Heart right ventricle (tissue), 16 donors: ENCODE measurements at regions not wholly inside any gene's neighbourhood (a gene's known extent, or its start where the extent isn't known, plus 50 kb on each side); places are given as distances from the start of the nearest gene placed in this dataset.

ENCODE experiments used
- ATAC-seq, 8 donors: fragments of 200-7000 bp; cut with Tn5 transposase; one replicate each; pipeline ENCODE4 v1.9.1; 2020; ENCODE audit warnings: mild to moderate bottlenecking in 8 of 8, moderate library complexity in 8 of 8, moderate number of reproducible peaks in 1 of 8
- DNase-seq, 2 donors: peaks; one replicate each; pipeline ENCODE4 v3.0.0-alpha.2; 2020
- H3K27ac ChIP-seq, 10 donors: fragments of 200-600 bp; sonication (generic) in 2 of 10; one replicate each; pipeline versions ENCODE4 v1.5.0 to v1.8.0; 2020 to 2022; ENCODE audit warnings: mild to moderate bottlenecking in 3 of 10
- H3K27me3 ChIP-seq, 7 donors: fragments of 200-600 bp; one replicate each; pipeline ENCODE4 v1.8.0; 2021 to 2022; ENCODE audit warnings: mild to moderate bottlenecking in 2 of 7
- H3K36me3 ChIP-seq, 9 donors: fragments of 200-600 bp; sonication (generic) in 1 of 9; one replicate each; pipeline versions ENCODE4 v1.5.0 to v1.8.0; 2020 to 2022; ENCODE audit warnings: mild to moderate bottlenecking in 2 of 9
- H3K4me1 ChIP-seq, 9 donors: fragments of 200-600 bp; sonication (generic) in 1 of 9; one replicate each; pipeline versions ENCODE4 v1.5.0 to v1.8.0; 2020 to 2022; ENCODE audit warnings: mild to moderate bottlenecking in 4 of 9
- H3K4me3 ChIP-seq, 10 donors: fragments of 200-600 bp; sonication (generic) in 2 of 10; one replicate each; pipeline versions ENCODE4 v1.5.0 to v1.8.0; 2020 to 2022; ENCODE audit warnings: mild to moderate bottlenecking in 7 of 10, moderate library complexity in 2 of 10
- H3K9me3 ChIP-seq, 11 donors: fragments of 200-600 bp in 10 of 11; sonication (generic) in 2 of 11; one replicate each; pipeline versions ENCODE4 v1.5.0 to v1.8.0; 2013 to 2022; ENCODE audit warnings: mild to moderate bottlenecking in 2 of 11, control low read depth in 1 of 11, moderate library complexity in 1 of 11
- CTCF ChIP-seq, 9 donors: fragments of 200-600 bp; sonication (generic) in 2 of 9; IDR thresholded peaks; one replicate each; pipeline versions ENCODE4 v1.5.0 to v1.8.0; 2021 to 2022; ENCODE audit warnings: antibody characterized with exemption in 9 of 9, mild to moderate bottlenecking in 5 of 9, moderate library complexity in 1 of 9
- WGBS, 2 donors: extraction: QIAGEN DNeasy Blood & Tissue Kit; methylation state at CpG; one replicate each; pipeline ENCODE4 v1.1.7; 2013; ENCODE audit warnings: inconsistent platforms in 1 of 2; 5-methylcytosine and 5-hydroxymethylcytosine counted together
- intact Hi-C, 10 donors: fragments of 100-400 bp; cut with DNase I; formaldehyde crosslinking; loops; one replicate each; pipeline versions ENCODE4 v1.11.1 to v1.14.2; 2022
- donor health status: Arrhythmogenic right ventricular cardiomyopathy.
- donor health status: ischemic (EF 13 %, LVEDD 7.1; RV severe dilation, severe dysfunction).
- donor health status: healthy with polysubstance abuse.
- donor health status: DM: no; HTN: yes; CAD: no.
- donor health status: DM: no; HTN: no; CAD: no.
- donor health status: ischemic (EF 25% LVEDD 6.9; RV normal size, moderate dysfunction).
- donor health status: ischemic (EF 25% LVEDD 5.7; RV mildly dilated, moderate dysfunction).
- donor health status: healthy.
- donor health status: DM: yes; HTN: yes; CAD: no.
- donor health status: Ischemic cardiomyopathy.
- donor health status: ischemic (EF 35%, LVEDD 5.7; RV mildly dilated, moderate dysfunction).
- donor health status: nonischemic (EF 11% LVEDD 7.7; RV severe dilation, severe dysfunction).
- donor health status: DM: yes; HTN: yes; CAD: no.
- donor health status: PGD.
- donor health status: ischemic (EF 29% LVEDD 5.4; RV normal size, mild dysfunction).
- donor health status: nonischemic (EF 23%, LVEDD 6.1; RV moderate dilation, normal function).

- Histone ChIP-seq H3K9me3 (no peaks in the 10 kb centered on the region), H3K4me3 (no peak overlapping the region), H3K4me1 (peaks cover 0 to 11% (median 0%) of the 10 kb centered on the region in 9 donors), H3K36me3 (no peaks in the 10 kb centered on the region), H3K27me3 (peaks cover 0 to 28% (median 0%) of the 10 kb centered on the region in 7 donors), H3K27ac (no peak overlapping the region)
- WGBS, 2 donors = 46 to 49% methylated on average over 4 of the region's 4 CpGs
- no peak for TF ChIP-seq CTCF (IDR thresholded peaks at IDR 0.05)
- no peak for ATAC-seq
- intact Hi-C loops = no loop called here
- DNase-seq = no peak
These were observed 179.3 kb downstream of the TMEM132E start for GRCh38 chr17:34758718-34759117.

GRCh38 chr17:34758316-34758715 lies 178.9 kb downstream of the TMEM132E start:
- H3K4me3 ChIP-seq = no peak overlapping the region
- WGBS, 2 donors = 52 to 72% methylated on average over 3 of the region's 3 CpGs
- H3K36me3 ChIP-seq = no peaks in the 10 kb centered on the region
- H3K27ac ChIP-seq = no peak overlapping the region
- intact Hi-C loops = no loop called here
- DNase-seq (no peak), ATAC-seq (no peak)
- H3K27me3 ChIP-seq = peaks cover 0 to 28% (median 0%) of the 10 kb centered on the region in 7 donors
- H3K4me1 ChIP-seq = peaks cover 0 to 11% (median 0%) of the 10 kb centered on the region in 9 donors
- no peak for TF ChIP-seq CTCF (IDR thresholded peaks at IDR 0.05)
- no peaks in the 10 kb centered on the region for H3K9me3 ChIP-seq

- H3K9me3 ChIP-seq = no peaks in the 10 kb centered on the region
- TF ChIP-seq CTCF (IDR thresholded peaks at IDR 0.05) = no peak
- ATAC-seq = no peak
- H3K27me3 ChIP-seq = peaks cover 0 to 28% (median 0%) of the 10 kb centered on the region in 7 donors
- DNase-seq = no peak
- 71 to 74% methylated on average over 5 of the region's 5 CpGs for WGBS, 2 donors
- no peak overlapping the region for H3K27ac ChIP-seq
- H3K4me1 ChIP-seq = peaks cover 0 to 11% (median 0%) of the 10 kb centered on the region in 9 donors
- H3K36me3 ChIP-seq = no peaks in the 10 kb centered on the region
- no peak overlapping the region for H3K4me3 ChIP-seq
- intact Hi-C loops = no loop called here
These were observed 178.2 kb downstream of the TMEM132E start for GRCh38 chr17:34757611-34758010.

GRCh38 chr17:34757106-34757505 lies 177.7 kb downstream of the TMEM132E start:
- WGBS, 2 donors = 79 to 81% methylated on average over 4 of the region's 4 CpGs
- DNase-seq (no peak), ATAC-seq (no peak)
- Histone ChIP-seq H3K36me3 (no peaks in the 10 kb centered on the region), H3K27ac (no peak overlapping the region), H3K4me1 (peaks cover 0 to 11% (median 0%) of the 10 kb centered on the region in 9 donors), H3K4me3 (no peak overlapping the region), H3K9me3 (no peaks in the 10 kb centered on the region), H3K27me3 (peaks cover 0 to 23% (median 0%) of the 10 kb centered on the region in 7 donors)
- intact Hi-C loops = no loop called here
- TF ChIP-seq CTCF (IDR thresholded peaks at IDR 0.05) = no peak
